Left cardiac atrium (tissue), 4 donors: ENCODE measurements at regions not wholly inside any gene's neighbourhood (a gene's known extent, or its start where the extent isn't known, plus 50 kb on each side); places are given as distances from the start of the nearest gene placed in this dataset.

Experiments
- ATAC-seq, 2 donors: fragments of 200-7000 bp; cut with Tn5 transposase; one replicate each; pipeline ENCODE4 v1.9.1; 2020; ENCODE audit warnings: mild to moderate bottlenecking in 2 of 2, moderate library complexity in 2 of 2
- DNase-seq: peaks from one replicate; pipeline ENCODE4 v3.0.0-alpha.2; 2020
- intact Hi-C, 2 donors: fragments of 100-400 bp; cut with DNase I; formaldehyde crosslinking; loops; one replicate each; pipeline versions ENCODE4 v1.14.1 to v1.15.1; 2022 to 2023
- donor health status: DM: no; HTN: yes; CAD: no.
- donor health status: DM: no; HTN: yes; CAD: no; lungs with severe emphysema.
- donor health status: DM: yes; HTN: yes; CAD: no.
- donor health status: Dilated cardiomyopathy.

DNA sequence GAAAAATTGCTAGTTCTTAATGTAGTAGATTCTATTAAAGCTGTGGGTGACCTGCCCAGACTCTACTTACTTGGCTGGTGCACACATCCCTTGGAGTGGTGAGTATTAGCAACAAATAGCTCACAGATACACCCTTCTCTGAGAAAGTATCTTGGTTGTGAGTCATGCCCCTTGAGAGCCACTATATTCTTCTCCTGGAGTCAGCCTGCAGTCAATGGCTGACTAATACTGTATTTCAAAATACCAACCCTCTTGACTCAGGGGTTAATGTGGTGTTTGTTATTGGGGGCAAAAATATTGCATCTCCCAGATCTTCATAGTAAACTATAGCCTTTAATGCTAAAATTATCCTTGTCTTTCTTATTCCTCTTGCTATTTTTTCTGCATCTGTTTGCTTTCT lies 354.9 kb downstream of the BMPER start:
- ATAC-seq = peak in 1 of 2 donors; percentile 98
- intact Hi-C loops = no loop called here
- no peak for DNase-seq

DNA sequence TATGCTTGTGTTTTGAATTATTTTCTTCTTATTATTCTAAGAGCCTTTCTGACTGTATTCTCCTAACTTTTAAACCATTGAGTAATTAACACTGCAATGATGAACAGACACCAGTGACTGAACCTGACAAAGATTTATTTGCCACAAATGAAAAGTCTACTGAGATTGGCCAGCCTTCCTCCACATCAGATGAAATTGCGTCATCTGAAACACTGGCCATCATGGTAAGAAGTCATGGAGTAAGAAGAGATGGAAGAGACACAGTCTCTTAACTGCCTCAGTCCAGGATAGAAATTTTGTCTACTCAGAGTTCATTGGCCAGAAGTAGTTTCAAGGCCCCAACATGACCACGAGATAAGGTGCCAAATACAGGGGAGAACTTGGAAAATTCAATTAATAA lies 357.8 kb downstream of the BMPER start:
- ATAC-seq (no peak), DNase-seq (no peak)
- intact Hi-C loops = no loop called here

DNA sequence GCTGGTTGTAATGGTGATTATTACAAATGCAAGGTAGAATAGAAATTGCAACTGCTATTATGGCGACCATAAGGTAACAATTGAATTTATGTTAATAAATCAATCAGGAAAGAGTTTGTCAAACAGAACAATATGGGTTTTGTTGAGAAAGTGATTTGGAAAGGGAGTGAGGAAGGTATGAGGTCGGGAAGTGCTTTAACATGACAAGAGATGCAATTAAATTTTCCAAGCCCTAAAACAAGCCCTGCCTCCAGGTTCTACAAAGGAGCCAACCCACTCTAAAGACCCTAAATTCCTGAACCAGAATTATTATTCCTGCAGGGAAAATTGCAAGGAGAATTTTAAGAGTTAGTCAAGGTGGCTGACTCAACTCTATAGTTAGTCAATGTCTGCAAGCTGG lies 363.7 kb downstream of the BMPER start:
- intact Hi-C loops = no loop called here
- ATAC-seq = no peak
- DNase-seq = no peak

DNA sequence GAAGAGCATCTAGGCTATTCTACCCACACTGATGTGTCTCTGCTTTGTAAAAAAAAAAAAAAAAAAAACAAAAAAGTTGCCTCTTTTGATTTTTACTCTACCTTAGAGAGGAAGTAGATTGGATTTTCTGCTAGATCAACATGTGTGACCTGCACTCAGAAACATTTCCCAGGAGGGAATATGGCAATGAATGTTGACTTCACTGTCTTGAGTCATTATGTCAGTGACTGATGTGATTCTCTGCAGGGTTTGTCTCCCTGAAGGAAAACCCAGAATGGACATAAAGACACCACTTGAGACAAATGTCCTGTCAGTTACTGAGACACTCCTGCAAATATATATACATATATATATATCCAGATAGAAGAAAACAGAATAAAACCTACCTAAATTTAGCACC lies 370.3 kb downstream of the BMPER start:
- DNase-seq = no peak
- intact Hi-C loops = no loop called here
- ATAC-seq = no peak

DNA sequence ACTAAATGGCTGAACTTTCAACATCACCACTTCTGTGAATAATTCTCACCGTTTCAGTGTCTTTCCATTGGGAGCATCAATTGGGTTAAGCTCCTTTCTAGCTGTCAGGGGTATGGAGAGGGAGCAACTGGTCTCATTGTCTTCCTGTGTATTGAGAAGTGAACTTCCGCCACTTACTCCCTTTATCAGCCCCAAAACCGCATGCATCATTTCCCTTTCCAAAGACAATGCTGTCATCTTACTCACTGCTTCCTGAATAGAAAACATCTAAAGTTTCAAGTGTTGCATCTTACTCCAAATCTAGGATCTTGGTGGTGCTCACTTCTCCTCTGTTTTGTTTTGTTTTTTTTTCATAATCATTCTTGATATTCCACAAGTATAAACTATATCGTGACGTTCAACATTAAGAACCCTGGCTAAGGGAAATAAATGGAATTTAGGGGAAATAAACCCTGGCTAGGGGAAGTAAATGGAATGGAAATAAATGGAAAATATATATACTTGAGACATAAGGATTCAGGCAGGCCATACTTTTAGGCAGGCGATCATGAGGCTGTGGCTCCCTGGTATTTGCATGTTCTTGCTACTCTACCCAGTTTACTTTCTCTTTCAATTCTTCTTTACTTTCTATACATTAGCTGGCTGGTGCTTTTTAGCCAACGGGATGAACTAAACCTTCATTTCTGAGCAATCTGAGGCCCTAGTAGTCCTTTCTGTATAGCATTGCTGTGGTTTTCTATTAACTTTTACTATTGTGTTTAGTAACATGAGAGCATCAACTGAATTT lies 371.9 kb downstream of the BMPER start:
- intact Hi-C loops = no loop called here
- no peak for DNase-seq
- no peak for ATAC-seq

DNA sequence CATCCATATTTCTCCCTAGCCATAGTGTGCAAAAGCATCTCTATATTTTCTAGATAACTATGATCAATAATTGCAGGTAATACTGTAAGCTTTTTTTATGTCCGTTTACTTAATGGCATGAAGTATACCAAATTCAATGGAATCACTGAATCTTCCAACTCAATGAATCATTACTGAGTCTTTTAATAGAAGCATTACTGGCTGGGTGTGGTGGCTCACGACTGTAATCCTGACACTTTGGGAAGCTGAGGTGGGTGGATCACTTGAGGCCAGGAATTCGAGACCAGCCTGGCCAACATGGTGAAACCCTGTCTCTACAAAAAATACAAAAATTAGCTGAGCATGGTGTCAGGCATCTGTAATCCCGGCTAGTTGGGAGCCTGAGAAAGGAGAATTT lies 372.5 kb downstream of the BMPER start:
- ATAC-seq (no peak), DNase-seq (no peak)
- intact Hi-C loops = no loop called here

DNA sequence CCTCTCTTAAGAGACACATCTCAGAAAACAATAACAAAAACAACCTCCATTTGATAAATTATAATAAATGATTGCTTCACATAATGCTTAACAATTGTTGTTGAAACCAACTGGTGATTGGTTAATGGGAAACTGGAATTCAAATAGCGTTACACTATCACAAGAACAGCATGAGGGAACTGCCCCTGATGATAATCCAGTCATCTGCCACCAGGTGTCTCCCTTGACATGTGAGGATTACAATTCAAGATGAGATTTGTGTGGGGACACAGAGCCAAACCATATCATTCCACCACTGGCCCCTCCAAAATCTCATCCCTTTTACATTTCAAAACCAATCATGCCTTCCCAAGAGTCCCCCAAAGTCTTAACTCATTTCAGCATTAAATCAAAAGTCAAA lies 375.9 kb downstream of the BMPER start:
- intact Hi-C loops = no loop called here
- ATAC-seq (no peak), DNase-seq (no peak)

DNA sequence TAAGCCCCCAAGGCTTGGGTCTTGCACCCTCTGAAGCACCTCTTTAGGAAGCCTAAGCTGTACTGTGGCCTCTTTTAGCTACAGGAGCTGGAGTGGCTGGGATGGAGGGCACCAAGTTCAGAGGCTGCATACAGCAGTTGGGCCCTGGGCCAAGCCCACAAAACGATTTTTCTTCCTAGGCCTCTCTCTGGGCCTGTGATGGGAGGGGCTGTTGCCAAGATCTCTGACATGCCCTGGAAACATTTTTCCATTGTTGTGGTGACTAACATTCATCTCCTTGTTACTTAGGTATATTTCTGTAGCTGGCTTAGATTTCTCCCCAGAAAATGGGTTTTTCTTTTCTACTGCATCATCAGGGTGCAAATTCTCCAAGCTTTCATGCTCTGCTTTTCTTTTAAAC lies 375.7 kb upstream of the NPSR1 start:
- intact Hi-C loops = no loop called here
- DNase-seq (no peak), ATAC-seq (no peak)

DNA sequence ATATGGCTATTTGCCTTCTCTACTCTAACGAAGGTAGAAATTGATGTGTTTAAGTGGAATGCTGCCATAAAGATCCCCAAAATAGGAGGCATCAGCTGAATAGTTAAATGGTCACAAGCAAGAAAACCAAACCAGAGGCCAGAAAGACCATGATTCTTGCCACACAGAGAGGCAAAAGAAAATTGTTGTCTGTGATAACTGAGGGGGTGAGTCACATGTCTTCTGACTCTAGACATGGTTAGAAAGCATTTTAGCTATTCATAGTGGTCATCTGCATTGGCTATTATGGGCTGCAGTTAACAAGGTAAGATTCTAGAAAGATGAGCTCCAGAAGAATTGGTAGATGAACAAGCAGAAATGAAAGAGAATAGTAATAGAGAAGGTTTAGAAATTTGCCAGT lies 361.4 kb upstream of the NPSR1 start:
- no peak for DNase-seq
- no peak for ATAC-seq
- intact Hi-C loops = no loop called here

DNA sequence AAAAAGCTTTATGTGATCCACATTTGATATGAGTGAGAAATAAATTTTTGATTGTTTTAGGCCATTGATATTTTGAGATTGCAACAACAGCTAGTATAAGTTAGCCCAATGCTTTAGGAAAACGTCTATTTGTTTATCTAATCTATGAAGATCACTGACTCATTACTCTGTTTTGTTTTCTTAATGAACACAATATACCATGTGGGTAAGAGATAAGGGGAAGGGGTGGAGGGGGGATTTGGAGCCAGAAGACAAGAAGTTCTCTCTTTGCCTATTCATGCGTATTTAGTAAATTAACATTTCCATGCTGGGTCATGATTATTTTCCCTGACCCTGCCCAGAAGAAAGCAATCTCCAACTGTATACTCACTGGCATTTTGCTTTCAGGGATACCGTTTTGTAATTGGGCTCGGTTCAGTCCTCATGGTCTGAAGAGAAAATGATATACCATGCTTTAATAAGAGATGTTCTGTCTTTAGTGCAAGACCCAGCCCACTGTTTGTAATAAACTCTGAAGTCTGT lies 359.5 kb upstream of the NPSR1 start:
- intact Hi-C loops = no loop called here
- ATAC-seq = no peak

DNA sequence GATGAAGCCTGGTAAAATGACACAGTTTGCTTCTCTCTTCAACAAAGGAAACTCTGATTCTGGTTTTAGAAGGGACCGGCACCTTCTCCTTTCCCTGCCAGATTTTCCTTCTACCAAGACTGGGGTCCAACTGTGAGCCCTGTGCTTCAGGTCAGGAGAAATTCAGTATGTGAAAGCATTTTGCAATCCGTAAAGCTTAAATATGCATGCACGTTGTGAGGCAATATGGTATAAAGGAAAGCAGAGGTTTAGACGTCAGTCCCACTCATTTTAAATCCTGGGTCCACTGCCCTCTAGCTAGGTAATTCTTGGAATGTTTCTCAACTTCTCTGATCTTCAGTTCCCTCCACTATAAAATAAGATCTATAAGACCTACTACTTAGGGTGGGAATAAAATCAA lies 359.0 kb upstream of the NPSR1 start:
- no peak for DNase-seq
- intact Hi-C loops = no loop called here
- ATAC-seq = no peak

More for the DNA sequence above, 359.5 kb upstream of the NPSR1 start:
- no peak for DNase-seq

DNA sequence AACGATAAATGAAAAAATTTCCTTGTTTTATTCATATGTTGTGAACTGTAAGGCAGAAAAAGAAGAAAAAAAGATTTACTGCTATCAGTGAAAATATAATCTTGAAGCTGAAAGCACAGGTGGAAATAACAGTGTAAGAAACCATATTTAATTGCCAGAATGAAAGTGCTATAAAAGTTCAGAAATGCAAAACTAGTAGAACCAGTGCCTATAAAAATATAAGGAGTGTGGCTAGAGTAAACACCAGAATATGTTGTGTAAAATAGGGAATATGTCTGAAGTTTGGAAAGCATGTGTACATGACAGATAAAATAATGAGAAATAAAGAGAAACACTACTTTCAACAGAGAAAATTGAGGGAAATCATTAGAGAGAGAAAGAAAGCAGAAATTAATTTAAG lies 350.5 kb upstream of the NPSR1 start:
- intact Hi-C loops = no loop called here
- no peak for ATAC-seq
- DNase-seq = no peak

DNA sequence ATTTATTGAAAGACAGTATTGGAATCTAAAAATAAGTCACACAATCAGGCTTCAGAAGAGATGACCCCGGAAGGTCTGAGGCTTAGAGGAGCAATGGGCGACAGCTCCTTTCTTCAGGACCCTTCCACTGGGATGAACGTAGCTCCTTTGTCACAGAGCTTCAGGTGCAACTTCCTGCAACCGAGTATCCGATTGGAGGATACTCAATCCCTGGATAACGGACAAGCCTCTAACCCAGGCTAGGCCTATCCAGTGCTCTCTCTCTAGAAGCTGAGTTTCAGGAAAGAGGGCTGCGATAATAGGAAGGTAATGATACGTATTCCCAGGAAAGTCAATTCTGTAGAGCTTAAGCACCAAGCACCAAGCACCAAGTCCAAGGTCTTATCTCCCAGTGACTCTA lies 349.4 kb upstream of the NPSR1 start:
- intact Hi-C loops = no loop called here
- no peak for DNase-seq
- no peak for ATAC-seq

DNA sequence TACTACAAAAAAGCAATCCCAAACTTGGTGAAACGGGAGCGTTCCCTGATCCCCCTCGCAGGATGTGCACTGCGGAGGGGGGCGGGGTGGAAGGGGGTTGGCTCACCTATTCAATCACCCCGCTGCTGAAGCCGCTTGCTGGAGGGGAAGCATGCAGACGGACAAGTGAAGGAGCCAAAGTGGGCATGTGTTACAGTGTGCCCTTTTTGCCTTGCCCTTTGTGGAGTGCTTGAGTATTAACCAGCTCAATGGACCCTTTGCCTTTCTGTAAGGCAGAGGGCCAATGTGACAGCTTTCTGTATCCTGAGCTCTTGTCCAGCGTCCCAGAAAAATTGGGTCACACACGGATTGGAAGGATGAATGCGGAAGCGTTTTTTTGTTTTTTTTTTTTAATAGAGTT lies 348.9 kb upstream of the NPSR1 start:
- no peak for ATAC-seq
- intact Hi-C loops = no loop called here
- DNase-seq = no peak

DNA sequence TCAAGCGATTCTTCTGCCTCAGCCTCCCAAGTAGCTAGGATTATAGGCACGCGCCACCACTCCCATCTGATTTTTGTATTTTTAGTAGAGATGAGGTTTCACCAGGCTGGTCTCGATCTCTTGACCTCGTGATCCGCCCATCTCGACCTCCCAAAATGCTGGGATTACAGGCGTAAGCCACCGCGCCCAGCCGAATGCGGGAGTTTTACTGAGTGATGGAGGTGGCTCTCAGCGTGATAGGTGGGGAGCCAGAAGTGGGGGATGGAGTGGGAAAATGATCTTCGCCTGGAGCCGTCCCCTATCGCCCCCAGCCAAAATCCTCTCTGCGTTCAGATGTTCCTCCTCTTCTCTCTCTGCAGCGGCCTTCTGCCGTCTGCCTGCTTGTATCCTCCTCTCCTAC lies 348.4 kb upstream of the NPSR1 start:
- ATAC-seq = no peak
- no peak for DNase-seq
- intact Hi-C loops = no loop called here

DNA sequence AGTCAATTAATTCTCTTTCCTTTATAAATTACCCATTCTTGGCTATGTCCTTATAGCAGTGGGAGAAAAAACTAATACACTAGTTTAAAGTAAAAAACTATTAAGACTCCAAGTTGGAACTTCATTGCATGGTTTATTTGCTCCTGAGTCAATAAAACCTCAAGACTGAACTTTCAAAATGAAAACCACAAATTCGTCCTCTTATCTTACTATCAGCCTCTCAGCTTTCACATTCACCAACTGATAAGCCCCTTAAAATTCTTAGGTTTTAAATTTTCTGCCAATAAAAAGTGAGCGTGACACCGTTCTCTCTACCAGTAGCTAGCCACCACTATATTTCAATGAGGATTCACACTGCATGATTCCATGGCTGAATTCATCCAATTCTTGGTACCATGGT lies 346.4 kb upstream of the NPSR1 start:
- ATAC-seq (no peak), DNase-seq (no peak)
- intact Hi-C loops = loop anchor here in 1 of 2 donors (10.0 kb wide), 1 partner anchor 177 kb away; no protein-coding TSS in a partner anchor

DNA sequence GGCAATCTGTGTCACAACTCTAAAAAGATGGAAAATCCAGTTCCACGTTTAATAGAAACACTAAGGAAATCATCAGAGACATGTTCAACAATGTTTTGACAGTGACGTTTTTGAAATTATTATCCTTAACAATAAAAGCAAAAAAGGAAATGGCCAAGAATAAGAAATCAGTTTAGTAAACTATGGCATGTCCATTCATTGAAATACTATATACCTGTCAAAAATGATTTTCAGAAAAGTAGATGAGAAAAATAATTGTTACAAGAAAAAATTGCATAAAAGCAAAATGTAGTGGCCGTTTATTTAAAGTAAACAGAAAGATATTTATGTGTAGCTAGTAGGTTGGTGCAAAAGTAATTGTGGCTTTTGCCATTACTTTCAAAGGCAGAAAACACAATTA lies 345.4 kb upstream of the NPSR1 start:
- intact Hi-C loops = loop anchor here in 1 of 2 donors (10.0 kb wide), 1 partner anchor 178 kb away; no protein-coding TSS in a partner anchor
- DNase-seq = no peak
- ATAC-seq = no peak

DNA sequence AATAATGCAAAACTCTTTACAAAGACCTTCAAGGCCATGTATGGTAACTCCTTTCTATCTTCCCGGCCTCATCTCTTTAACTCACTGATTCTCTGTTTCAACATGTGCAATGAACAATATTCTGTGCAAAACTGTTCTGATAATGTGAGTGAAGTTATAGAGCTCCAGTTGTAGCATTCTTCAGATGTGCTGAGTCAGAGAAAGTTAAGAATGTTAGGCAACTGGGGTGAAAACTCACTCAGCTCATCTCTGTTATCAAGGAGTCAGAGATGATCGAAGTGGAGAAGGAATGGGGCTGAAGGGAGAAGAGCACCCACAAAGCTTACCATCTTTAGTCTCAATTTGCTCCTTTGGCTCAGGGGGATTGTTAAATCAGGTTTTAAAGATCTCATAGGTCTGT lies 344.7 kb upstream of the NPSR1 start:
- no peak for DNase-seq
- intact Hi-C loops = loop anchor here in 1 of 2 donors (10.0 kb wide), 1 partner anchor 178 kb away; no protein-coding TSS in a partner anchor
- ATAC-seq = no peak

DNA sequence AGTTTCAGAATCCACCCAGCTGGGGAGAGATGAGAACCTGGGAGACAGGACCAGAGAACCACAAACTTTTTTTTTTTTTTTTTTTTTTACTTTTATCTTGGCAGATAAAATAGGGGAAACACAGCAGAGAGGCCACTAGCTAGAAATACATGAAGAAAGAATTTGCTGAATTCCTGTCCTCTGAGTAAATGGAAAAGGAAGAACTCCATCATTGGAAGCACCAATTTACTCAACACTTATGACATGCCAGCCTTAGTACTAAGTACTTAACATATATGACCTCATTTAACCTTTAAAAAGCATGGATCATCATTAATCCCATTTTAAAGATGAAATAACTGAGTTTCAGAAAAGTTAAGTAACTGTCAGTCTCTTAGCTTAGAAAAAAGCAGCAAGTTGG lies 343.0 kb upstream of the NPSR1 start:
- DNase-seq = no peak
- intact Hi-C loops = loop anchor here in 1 of 2 donors (10.0 kb wide), 1 partner anchor 180 kb away; no protein-coding TSS in a partner anchor

DNA sequence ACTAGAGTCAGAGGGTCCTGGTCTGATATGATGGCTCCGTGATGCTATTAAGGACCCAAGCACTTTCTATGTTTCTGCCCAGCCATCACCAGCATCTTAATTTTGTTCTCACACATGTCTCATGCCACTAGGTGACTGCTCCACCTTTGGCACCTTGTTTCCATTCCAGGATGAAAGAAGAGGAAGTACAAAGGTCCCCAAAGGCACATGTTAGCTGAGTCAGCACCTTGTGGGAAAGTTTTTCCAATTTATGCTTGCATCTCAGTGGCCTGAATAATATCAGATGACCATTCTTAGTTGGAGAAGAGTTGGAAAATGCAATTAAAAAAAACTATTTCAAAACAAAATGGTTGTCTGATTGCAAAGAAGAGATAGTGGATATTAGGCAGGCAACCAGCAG lies 341.0 kb upstream of the NPSR1 start:
- intact Hi-C loops = loop anchor here in 1 of 2 donors (10.0 kb wide), 1 partner anchor 182 kb away; no protein-coding TSS in a partner anchor

More for the DNA sequence above, 343.0 kb upstream of the NPSR1 start:
- ATAC-seq = no peak

DNA sequence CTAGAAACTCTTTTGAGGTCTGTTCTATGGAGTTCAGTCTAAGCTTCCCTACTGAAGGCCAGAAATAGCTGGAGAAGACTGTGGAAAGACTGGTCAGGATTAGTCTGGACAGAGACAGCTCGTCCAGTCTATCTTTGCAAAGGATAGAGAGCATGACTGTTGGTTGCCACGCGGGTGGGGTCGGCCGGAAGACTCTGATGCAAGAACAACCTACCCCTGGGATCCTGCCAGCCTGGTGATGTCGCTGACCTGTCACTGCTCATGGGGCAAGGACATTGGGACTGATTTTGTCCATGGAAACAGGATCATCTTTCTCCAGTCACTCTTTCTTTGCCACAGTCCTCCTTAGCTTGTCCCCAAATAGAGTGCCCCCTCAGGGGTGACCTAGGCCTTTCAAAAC lies 337.6 kb upstream of the NPSR1 start:
- intact Hi-C loops = loop anchor here (5.0 to 10.0 kb wide), 3 partner anchors 107 to 277 kb away; no protein-coding TSS in a partner anchor
- ATAC-seq (no peak), DNase-seq (no peak)

More for the DNA sequence above, 341.0 kb upstream of the NPSR1 start:
- ATAC-seq (no peak), DNase-seq (no peak)
